H9 (cell line): ENCODE measurements at regions not wholly inside any gene's neighbourhood (a gene's known extent, or its start where the extent isn't known, plus 50 kb on each side); places are given as distances from the start of the nearest gene placed in this dataset.

ENCODE experiments used
- DNase-seq: peaks from one replicate; pipeline ENCODE4 v3.0.0-alpha.2; 2017
- H2AFZ ChIP-seq: one replicate; pipeline ENCODE4 v1.6.1; 2013; ENCODE audit warnings: mild to moderate bottlenecking, low read length, control low read depth, moderate library complexity
- H2AK5ac ChIP-seq: 2 replicates; pipeline ENCODE4 v1.6.1; 2013; ENCODE audit warnings: low read length, control low read depth, mixed read lengths; ENCODE audit not compliant: insufficient read length
- H2BK120ac ChIP-seq: one replicate; pipeline ENCODE4 v1.6.1; 2013; ENCODE audit warnings: low read depth, mild to moderate bottlenecking, low read length, control low read depth, inconsistent platforms; ENCODE audit not compliant: poor library complexity, severe bottlenecking
- H2BK12ac ChIP-seq: 2 replicates; pipeline ENCODE4 v1.6.1; 2013; ENCODE audit warnings: low read length, control low read depth, mixed read lengths, low read depth; ENCODE audit not compliant: insufficient read length
- H2BK15ac ChIP-seq: 2 replicates; pipeline ENCODE4 v1.6.1; 2013; ENCODE audit warnings: low read depth, low read length, control low read depth
- H2BK20ac ChIP-seq: one replicate; pipeline ENCODE4 v1.6.1; 2013; ENCODE audit warnings: low read depth, mild to moderate bottlenecking, low read length, control low read depth, inconsistent platforms; ENCODE audit not compliant: poor library complexity, severe bottlenecking
- H2BK5ac ChIP-seq: 2 replicates; pipeline ENCODE4 v1.6.1; 2013; ENCODE audit warnings: low read length, control low read depth, mixed read lengths; ENCODE audit not compliant: insufficient read length
- H3K14ac ChIP-seq: 2 replicates; pipeline ENCODE4 v1.6.1; 2013; ENCODE audit warnings: low read length, control low read depth; ENCODE audit not compliant: insufficient read depth
- H3K18ac ChIP-seq: 2 replicates; pipeline ENCODE4 v1.6.1; 2013; ENCODE audit warnings: low read depth, mild to moderate bottlenecking, mixed read lengths, low read length, control low read depth; ENCODE audit not compliant: insufficient read length
- H3K23ac ChIP-seq: 2 replicates; pipeline ENCODE4 v1.6.1; 2013; ENCODE audit warnings: low read length, control low read depth, mixed read lengths, low read depth; ENCODE audit not compliant: insufficient read length
- H3K23me2 ChIP-seq: 2 replicates; pipeline ENCODE4 v1.6.1; 2013; ENCODE audit warnings: low read depth, mild to moderate bottlenecking, mixed read lengths, low read length, control low read depth; ENCODE audit not compliant: insufficient read length, poor library complexity, severe bottlenecking
- H3K27ac ChIP-seq: 2 replicates; pipeline ENCODE4 v1.5.1; 2013; ENCODE audit warnings: low read length, control low read depth, mixed read lengths, low read depth; ENCODE audit not compliant: insufficient read length
- H3K27me3 ChIP-seq: 2 replicates; pipeline ENCODE4 v1.6.1; 2013; ENCODE audit warnings: low read length, control low read depth, inconsistent platforms; ENCODE audit not compliant: insufficient read depth
- H3K4ac ChIP-seq: 2 replicates; pipeline ENCODE4 v1.6.1; 2013; ENCODE audit warnings: low read depth, mild to moderate bottlenecking, control low read depth, inconsistent platforms, low read length, moderate library complexity
- H3K4me1 ChIP-seq: 2 replicates; pipeline ENCODE4 v1.6.1; 2013; ENCODE audit warnings: low read length, control low read depth, inconsistent platforms; ENCODE audit not compliant: insufficient read depth
- H3K4me2 ChIP-seq: 2 replicates; pipeline ENCODE4 v1.6.1; 2013; ENCODE audit warnings: low read length, control low read depth, mixed read lengths; ENCODE audit not compliant: insufficient read length, insufficient read depth
- H3K56ac ChIP-seq: 2 replicates; pipeline ENCODE4 v1.6.1; 2013; ENCODE audit warnings: low read depth, mild to moderate bottlenecking, mixed read lengths, low read length, control low read depth; ENCODE audit not compliant: insufficient read length
- H3K79me1 ChIP-seq: 2 replicates; pipeline ENCODE4 v1.6.1; 2013; ENCODE audit warnings: low read depth, mild to moderate bottlenecking, moderate library complexity, low read length, control low read depth, inconsistent platforms; ENCODE audit not compliant: insufficient read depth, poor library complexity, severe bottlenecking
- H3K79me2 ChIP-seq: 2 replicates; pipeline ENCODE4 v1.6.1; 2013; ENCODE audit warnings: low read length, control low read depth, inconsistent platforms; ENCODE audit not compliant: insufficient read depth
- H3K9ac ChIP-seq: 2 replicates; pipeline ENCODE4 v1.6.1; 2013; ENCODE audit warnings: low read length, control low read depth, mixed read lengths; ENCODE audit not compliant: insufficient read length; ENCODE audit errors: extremely low read depth
- H3K9me3 ChIP-seq: one replicate; pipeline ENCODE4 v1.6.1; 2013; ENCODE audit warnings: low read depth, low read length, inconsistent platforms; ENCODE audit not compliant: control insufficient read depth
- H3T11ph ChIP-seq: one replicate; pipeline ENCODE4 v1.6.1; 2013; ENCODE audit warnings: mild to moderate bottlenecking, low read length, control low read depth, inconsistent platforms
- H4K20me1 ChIP-seq: one replicate; pipeline ENCODE4 v1.6.1; 2013; ENCODE audit not compliant: control insufficient read depth, insufficient read length, insufficient read depth
- H4K5ac ChIP-seq: 2 replicates; pipeline ENCODE4 v1.6.1; 2013; ENCODE audit warnings: low read depth, mild to moderate bottlenecking, mixed read lengths, low read length, control low read depth; ENCODE audit not compliant: insufficient read length
- H4K8ac ChIP-seq: replicated peaks from 2 replicates; pipeline ENCODE4 v1.6.1; 2013; ENCODE audit warnings: low read length, control low read depth, mixed read lengths, low read depth; ENCODE audit not compliant: insufficient read length
- H4K91ac ChIP-seq: 2 replicates; pipeline ENCODE4 v1.6.1; 2013; ENCODE audit warnings: low read depth, mild to moderate bottlenecking, moderate library complexity, mixed read lengths, low read length, control low read depth; ENCODE audit not compliant: insufficient read length
- H3K27ac Mint-ChIP-seq, 3 experiments: 2 replicates in 2 of 3; 3 replicates in 1 of 3; pipeline ENCODE4 v1.8.0; 2020 to 2021; ENCODE audit warnings: mixed read lengths in 3 of 3, mild to moderate bottlenecking in 1 of 3, moderate library complexity in 1 of 3
- H3K27me3 Mint-ChIP-seq: 2 replicates; pipeline ENCODE4 v1.8.0; 2021; ENCODE audit warnings: low read depth, mild to moderate bottlenecking, moderate library complexity, mixed read lengths
- H3K36me3 Mint-ChIP-seq, 3 experiments: 2 replicates in 2 of 3; 3 replicates in 1 of 3; pipeline ENCODE4 v1.8.0; 2020 to 2021; ENCODE audit warnings: low read depth in 3 of 3, mixed read lengths in 3 of 3; ENCODE audit not compliant: insufficient read depth in 1 of 3
- H3K4me1 Mint-ChIP-seq, 2 experiments: 2 replicates each; pipeline ENCODE4 v1.8.0; 2020; ENCODE audit warnings: mixed read lengths in 2 of 2
- H3K4me3 Mint-ChIP-seq, 2 experiments: 2 replicates in 1 of 2; 3 replicates in 1 of 2; pipeline ENCODE4 v1.8.0; 2020 to 2021; ENCODE audit warnings: mild to moderate bottlenecking in 2 of 2, mixed read lengths in 2 of 2, moderate library complexity in 1 of 2
- H3K9me3 Mint-ChIP-seq, 2 experiments: 2 replicates in 1 of 2; 3 replicates in 1 of 2; pipeline ENCODE4 v1.8.0; 2020; ENCODE audit warnings: mild to moderate bottlenecking in 2 of 2, mixed read lengths in 2 of 2, moderate library complexity in 1 of 2
- TF ChIP-seq, protein P1 (sequence below): fragments of 200-600 bp; sonication (generic); conservative IDR thresholded peaks from 3 replicates; pipeline ENCODE4 v1.8.0; 2021; ENCODE audit warnings: antibody characterized with exemption, mild to moderate bottlenecking

GRCh38 chr4:148770377-148770776 lies 328.2 kb upstream of the NR3C2 start:
- Histone ChIP-seq H4K91ac (no peak overlapping the region), H2AK5ac (no peak overlapping the region), H3K23ac (no peak overlapping the region), H3K4me2 (no peak overlapping the region), H3K4ac (no peak overlapping the region), H2BK20ac (no peak overlapping the region), H4K20me1 (no peaks in the 10 kb centered on the region), H2AFZ (no peak overlapping the region), H2BK120ac (no peak overlapping the region), H3T11ph (no peak overlapping the region), H3K23me2 (no peaks in the 10 kb centered on the region), H3K27ac (no peak overlapping the region), H4K5ac (no peak overlapping the region), H3K79me2 (no peaks in the 10 kb centered on the region), H2BK15ac (no peak overlapping the region), H2BK12ac (no peak overlapping the region), H3K27me3 (no peaks in the 10 kb centered on the region), H3K56ac (no peak overlapping the region), H3K18ac (no peak overlapping the region), H4K8ac (no peak overlapping the region), H3K4me1 (no peaks in the 10 kb centered on the region), H2BK5ac (no peak overlapping the region), H3K9me3 (no peaks in the 10 kb centered on the region), H3K9ac (no peak overlapping the region), H3K14ac (no peak overlapping the region), H3K79me1 (no peaks in the 10 kb centered on the region)
- Mint-ChIP-seq H3K9me3 (no peaks in the 10 kb centered on the region; a peak in 1 of 5 replicates), H3K4me1 (peaks cover 6 to 8% of the 10 kb centered on the region in 2 experiments; a peak in 3 of 4 replicates), H3K36me3 (no peaks in the 10 kb centered on the region), H3K27me3 (no peaks in the 10 kb centered on the region), H3K4me3 (no peak overlapping the region), H3K27ac (no peak overlapping the region)
- TF ChIP-seq, protein P1, sequence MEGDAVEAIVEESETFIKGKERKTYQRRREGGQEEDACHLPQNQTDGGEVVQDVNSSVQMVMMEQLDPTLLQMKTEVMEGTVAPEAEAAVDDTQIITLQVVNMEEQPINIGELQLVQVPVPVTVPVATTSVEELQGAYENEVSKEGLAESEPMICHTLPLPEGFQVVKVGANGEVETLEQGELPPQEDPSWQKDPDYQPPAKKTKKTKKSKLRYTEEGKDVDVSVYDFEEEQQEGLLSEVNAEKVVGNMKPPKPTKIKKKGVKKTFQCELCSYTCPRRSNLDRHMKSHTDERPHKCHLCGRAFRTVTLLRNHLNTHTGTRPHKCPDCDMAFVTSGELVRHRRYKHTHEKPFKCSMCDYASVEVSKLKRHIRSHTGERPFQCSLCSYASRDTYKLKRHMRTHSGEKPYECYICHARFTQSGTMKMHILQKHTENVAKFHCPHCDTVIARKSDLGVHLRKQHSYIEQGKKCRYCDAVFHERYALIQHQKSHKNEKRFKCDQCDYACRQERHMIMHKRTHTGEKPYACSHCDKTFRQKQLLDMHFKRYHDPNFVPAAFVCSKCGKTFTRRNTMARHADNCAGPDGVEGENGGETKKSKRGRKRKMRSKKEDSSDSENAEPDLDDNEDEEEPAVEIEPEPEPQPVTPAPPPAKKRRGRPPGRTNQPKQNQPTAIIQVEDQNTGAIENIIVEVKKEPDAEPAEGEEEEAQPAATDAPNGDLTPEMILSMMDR, result no peak; the same call in 2 of the 3 replicates
- DNase-seq, result no peak
